ENCODE measurements at regions not wholly inside any gene's neighbourhood (a gene's known extent, or its start where the extent isn't known, plus 50 kb on each side); places are given as distances from the start of the nearest gene placed in this dataset.

DNA sequence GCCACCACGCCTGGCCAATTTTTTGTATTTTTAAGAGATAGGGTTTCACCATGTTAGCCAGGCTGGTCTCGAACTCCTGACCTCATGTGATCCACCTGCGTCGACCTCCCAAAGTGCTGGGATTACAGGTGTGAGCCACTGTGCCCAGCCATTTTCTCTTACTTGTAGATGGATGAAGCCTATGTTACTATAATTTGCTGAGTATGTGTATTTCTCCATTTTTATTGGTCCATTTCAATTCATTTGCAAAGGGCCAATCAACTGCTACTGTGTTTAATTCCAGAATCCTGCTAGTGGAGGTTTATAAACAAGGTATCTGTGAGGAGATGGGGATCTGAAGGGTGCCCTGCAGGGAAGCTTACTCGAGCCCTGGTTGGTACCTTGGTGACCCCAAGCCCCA lies 101.7 kb upstream of the MAX start:
- Histone ChIP-seq H3K4me3 (ENCODE audit: control insufficient read depth in 1 of 2, extremely low read depth in 1 of 2, low read length in 1 of 2) (no peak overlapping the region), H3K27me3 (replicated peaks in 1 of 2; ENCODE audit: control insufficient read depth in 2 of 2, extremely low read depth in 1 of 2, insufficient read depth in 2 of 2, low read length in 1 of 2) (no peaks in the 10 kb centered on the region), H3K27ac (ENCODE audit: low read length) (no peak overlapping the region), H3K36me3 (ENCODE audit: control insufficient read depth in 2 of 2, extremely low read depth in 1 of 2, insufficient read depth in 1 of 2, low read length in 1 of 2) (no peaks in the 10 kb centered on the region), H3K9me3 (no peaks in the 10 kb centered on the region), H3K4me1 (ENCODE audit: control insufficient read depth in 1 of 2, extremely low read depth in 1 of 2, insufficient read depth in 2 of 2, low read length in 2 of 2) (peaks cover 19 to 42% of the 10 kb centered on the region in 2 experiments)
- no peak for ATAC-seq (replicated peaks in 1 of 4)
- Mint-ChIP-seq H3K27ac (peak overlapping the region; percentile 87 to 90), H3K4me3 (no peak overlapping the region), H3K9me3 (peaks cover 0 to 10% (median 3%) of the 10 kb centered on the region in 3 donors), H3K36me3 (no peaks in the 10 kb centered on the region), H3K4me1 (peaks cover 35 to 49% (median 39%) of the 10 kb centered on the region in 3 donors), H3K27me3 (no peaks in the 10 kb centered on the region)
- POLR2A ChIA-PET: no interaction called here
- no peak for DNase-seq
- WGBS (ENCODE audit: insufficient coverage): 100% methylated on average over 3 of the region's 5 CpGs
- CTCF ChIA-PET: no interaction called here

DNA sequence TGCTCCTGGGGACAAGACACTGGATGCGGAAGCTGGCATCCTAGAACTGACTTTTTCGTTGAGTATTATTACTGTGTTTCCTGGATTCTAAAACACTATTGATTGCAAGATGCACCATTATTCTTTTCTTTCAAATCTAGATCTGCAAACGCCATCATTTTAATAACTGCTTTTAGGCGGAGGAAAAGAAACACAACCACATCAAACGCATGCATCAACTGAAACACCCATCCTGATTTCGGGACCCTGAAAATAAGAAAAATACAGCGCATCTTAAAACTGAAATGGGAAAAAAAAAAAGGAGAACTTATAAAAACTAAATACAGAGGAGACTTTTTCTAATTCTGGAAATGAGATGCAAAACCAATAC lies 103.7 kb upstream of the MAX start:
- peak in 1 of 35 experiments; percentile 22 for DNase-seq
- peak overlapping the region; percentile 74 for H3K27ac ChIP-seq (ENCODE audit: low read length)
- 19% methylated on average over 3 of the region's 7 CpGs for WGBS (ENCODE audit: insufficient coverage)

DNA sequence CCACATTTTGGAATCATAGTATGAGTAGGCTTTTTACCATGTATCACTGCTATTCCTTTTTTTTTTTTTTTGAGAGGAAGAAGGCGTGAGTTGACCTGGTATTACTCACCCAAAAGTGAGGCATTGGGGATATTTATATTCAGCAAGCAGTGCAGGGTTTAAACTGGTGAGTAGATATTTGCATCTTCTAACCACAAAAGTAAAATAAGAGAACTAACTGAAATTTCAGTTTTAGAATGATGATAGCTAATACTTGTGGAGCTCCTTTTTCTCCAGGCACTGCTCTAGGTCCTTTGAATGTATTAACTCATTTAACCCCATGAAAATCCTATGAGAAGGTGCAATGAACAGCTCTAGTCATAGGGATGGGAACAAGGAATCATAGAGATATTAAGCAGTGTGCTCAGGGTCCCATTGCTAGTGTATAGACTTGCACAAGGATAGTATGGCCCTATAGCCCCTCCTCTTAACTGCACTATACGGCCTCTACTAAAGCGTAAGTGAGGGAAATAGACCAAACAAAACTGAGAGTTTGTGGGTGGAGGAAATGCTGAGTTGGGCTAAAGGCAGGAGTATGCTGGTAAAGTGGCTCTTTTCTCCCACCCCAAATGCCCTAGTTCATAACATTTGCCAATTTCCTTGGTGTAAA lies 104.3 kb upstream of the MAX start:
- Mint-ChIP-seq H3K9me3 (peaks cover 0 to 10% (median 3%) of the 10 kb centered on the region in 3 donors), H3K4me3 (peak overlapping the region; percentile 49 to 54 (median 53)), H3K4me1 (peaks cover 52 to 69% (median 53%) of the 10 kb centered on the region in 3 donors), H3K27me3 (no peaks in the 10 kb centered on the region), H3K36me3 (no peaks in the 10 kb centered on the region), H3K27ac (peak overlapping the region; percentile 87 to 90)
- ChIA-PET POLR2A (interaction anchor here in 1 of 2 donors (0.6 to 0.7 kb wide), 2 partner anchors 36 to 357 kb away, joined by 3 to 5 read pairs; no protein-coding TSS in a partner anchor), CTCF (interaction anchor here in 1 of 2 donors (0.5 kb wide), 1 partner anchor 566 kb away, joined by 3 read pairs; no protein-coding TSS in a partner anchor)
- ATAC-seq (replicated peaks in 1 of 4) (peak in 2 of 4 experiments; percentile 32 to 34), DNase-seq (peak in 1 of 35 experiments; percentile 19)
- no CpG with 5 or more reads among the region's 3 CpGs for WGBS (ENCODE audit: insufficient coverage)
- Histone ChIP-seq H3K27me3 (replicated peaks in 1 of 2; ENCODE audit: control insufficient read depth in 2 of 2, extremely low read depth in 1 of 2, insufficient read depth in 2 of 2, low read length in 1 of 2) (no peaks in the 10 kb centered on the region), H3K9me3 (no peaks in the 10 kb centered on the region), H3K4me3 (ENCODE audit: control insufficient read depth in 1 of 2, extremely low read depth in 1 of 2, low read length in 1 of 2) (peak overlapping the region in 1 of 2 donors; percentile 8), H3K4me1 (ENCODE audit: control insufficient read depth in 1 of 2, extremely low read depth in 1 of 2, insufficient read depth in 2 of 2, low read length in 2 of 2) (peaks cover 30 to 50% of the 10 kb centered on the region in 2 experiments), H3K36me3 (ENCODE audit: control insufficient read depth in 2 of 2, extremely low read depth in 1 of 2, insufficient read depth in 1 of 2, low read length in 1 of 2) (no peaks in the 10 kb centered on the region), H3K27ac (ENCODE audit: low read length) (peak overlapping the region; percentile 74)

More for the DNA sequence above, 103.7 kb upstream of the MAX start:
- CTCF ChIA-PET: no interaction called here
- Mint-ChIP-seq H3K27ac (peak overlapping the region; percentile 87 to 90), H3K4me1 (peaks cover 49 to 65% (median 52%) of the 10 kb centered on the region in 3 donors), H3K36me3 (no peaks in the 10 kb centered on the region), H3K9me3 (peaks cover 0 to 10% (median 3%) of the 10 kb centered on the region in 3 donors), H3K4me3 (peak overlapping the region; percentile 49 to 54 (median 53)), H3K27me3 (no peaks in the 10 kb centered on the region)
- no peaks in the 10 kb centered on the region for H3K27me3 ChIP-seq (replicated peaks in 1 of 2; ENCODE audit: control insufficient read depth in 2 of 2, extremely low read depth in 1 of 2, insufficient read depth in 2 of 2, low read length in 1 of 2)
- no peak for ATAC-seq (replicated peaks in 1 of 4)
- peak overlapping the region in 1 of 2 donors; percentile 2 for H3K4me3 ChIP-seq (ENCODE audit: control insufficient read depth in 1 of 2, extremely low read depth in 1 of 2, low read length in 1 of 2)
- H3K4me1 ChIP-seq (ENCODE audit: control insufficient read depth in 1 of 2, extremely low read depth in 1 of 2, insufficient read depth in 2 of 2, low read length in 2 of 2): peaks cover 26 to 47% of the 10 kb centered on the region in 2 experiments
- no peaks in the 10 kb centered on the region for H3K36me3 ChIP-seq (ENCODE audit: control insufficient read depth in 2 of 2, extremely low read depth in 1 of 2, insufficient read depth in 1 of 2, low read length in 1 of 2)
- POLR2A ChIA-PET: interaction anchor here (0.5 to 0.6 kb wide), 2 partner anchors 41 to 141 kb away, joined by 3 read pairs; no protein-coding TSS in a partner anchor
- no peaks in the 10 kb centered on the region for H3K9me3 ChIP-seq

DNA sequence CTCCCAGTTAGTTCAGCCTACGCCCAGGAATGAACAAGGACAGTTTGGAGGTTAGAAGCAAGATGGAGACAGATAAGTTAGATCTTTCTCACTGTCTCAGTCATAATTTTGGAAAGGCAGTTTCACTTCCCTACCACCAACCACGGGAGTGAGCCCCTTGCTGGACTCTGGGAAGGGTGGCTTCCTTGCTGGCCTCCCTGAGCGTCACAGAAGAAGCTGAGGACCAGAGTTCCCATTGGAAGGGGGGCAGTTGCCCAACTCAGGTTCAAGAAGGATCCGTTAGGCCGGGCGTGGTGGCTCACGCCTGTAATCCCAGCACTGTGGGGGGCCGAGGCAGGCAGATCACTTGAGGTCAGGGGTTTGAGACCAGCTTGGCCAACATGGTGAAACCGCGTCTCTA lies 106.2 kb upstream of the MAX start:
- H3K4me1 Mint-ChIP-seq: peaks cover 52 to 70% (median 54%) of the 10 kb centered on the region in 3 donors
- peak overlapping the region; percentile 91 for H3K27ac Mint-ChIP-seq
- no peak for ATAC-seq (replicated peaks in 1 of 4)
- ChIA-PET CTCF (interaction anchor here (0.6 to 1.0 kb wide), 2 partner anchors 12 to 535 kb away, joined by 3 to 4 read pairs; no protein-coding TSS in a partner anchor), POLR2A (no interaction called here)
- H3K27me3 Mint-ChIP-seq: no peaks in the 10 kb centered on the region
- peak overlapping the region in 2 of 3 donors; percentile 56 to 58 for H3K4me3 Mint-ChIP-seq
- WGBS (ENCODE audit: insufficient coverage): 95% methylated on average over 6 of the region's 10 CpGs
- Histone ChIP-seq H3K9me3 (no peaks in the 10 kb centered on the region), H3K27ac (ENCODE audit: low read length) (peak overlapping the region; percentile 53), H3K27me3 (replicated peaks in 1 of 2; ENCODE audit: control insufficient read depth in 2 of 2, extremely low read depth in 1 of 2, insufficient read depth in 2 of 2, low read length in 1 of 2) (no peaks in the 10 kb centered on the region), H3K4me3 (ENCODE audit: control insufficient read depth in 1 of 2, extremely low read depth in 1 of 2, low read length in 1 of 2) (no peak overlapping the region), H3K36me3 (ENCODE audit: control insufficient read depth in 2 of 2, extremely low read depth in 1 of 2, insufficient read depth in 1 of 2, low read length in 1 of 2) (no peaks in the 10 kb centered on the region), H3K4me1 (ENCODE audit: control insufficient read depth in 1 of 2, extremely low read depth in 1 of 2, insufficient read depth in 2 of 2, low read length in 2 of 2) (peaks cover 30 to 53% of the 10 kb centered on the region in 2 experiments)
- H3K36me3 Mint-ChIP-seq: no peaks in the 10 kb centered on the region
- peaks cover 0 to 2% (median 0%) of the 10 kb centered on the region in 3 donors for H3K9me3 Mint-ChIP-seq
- DNase-seq: no peak

- ATAC-seq (replicated peaks in 1 of 4): peak in 1 of 4 experiments; percentile 33
- Histone ChIP-seq H3K36me3 (ENCODE audit: control insufficient read depth in 2 of 2, extremely low read depth in 1 of 2, insufficient read depth in 1 of 2, low read length in 1 of 2) (no peaks in the 10 kb centered on the region), H3K9me3 (no peaks in the 10 kb centered on the region), H3K27me3 (replicated peaks in 1 of 2; ENCODE audit: control insufficient read depth in 2 of 2, extremely low read depth in 1 of 2, insufficient read depth in 2 of 2, low read length in 1 of 2) (no peaks in the 10 kb centered on the region), H3K4me3 (ENCODE audit: control insufficient read depth in 1 of 2, extremely low read depth in 1 of 2, low read length in 1 of 2) (no peak overlapping the region), H3K27ac (ENCODE audit: low read length) (peak overlapping the region; percentile 10), H3K4me1 (ENCODE audit: control insufficient read depth in 1 of 2, extremely low read depth in 1 of 2, insufficient read depth in 2 of 2, low read length in 2 of 2) (peaks cover 28 to 42% of the 10 kb centered on the region in 2 experiments)
- no peaks in the 10 kb centered on the region for H3K27me3 Mint-ChIP-seq
- DNase-seq: peak in 1 of 35 experiments; percentile 25
- POLR2A ChIA-PET: no interaction called here
- no CpG with 5 or more reads among the region's 4 CpGs for WGBS (ENCODE audit: insufficient coverage)
- H3K9me3 Mint-ChIP-seq: no peaks in the 10 kb centered on the region
- H3K4me3 Mint-ChIP-seq: peak overlapping the region in 2 of 3 donors; percentile 5 to 50
- H3K27ac Mint-ChIP-seq: peak overlapping the region; percentile 42 to 84
- H3K4me1 Mint-ChIP-seq: peaks cover 49 to 60% (median 50%) of the 10 kb centered on the region in 3 donors
- CTCF ChIA-PET: no interaction called here
- no peaks in the 10 kb centered on the region for H3K36me3 Mint-ChIP-seq
Measured at GRCh38 chr14:65210118-65210821, 108.0 kb upstream of the MAX start.

- Mint-ChIP-seq H3K27ac (peak overlapping the region in 1 of 2 donors; percentile 84), H3K36me3 (no peaks in the 10 kb centered on the region), H3K27me3 (no peaks in the 10 kb centered on the region), H3K4me3 (no peak overlapping the region), H3K9me3 (no peaks in the 10 kb centered on the region), H3K4me1 (peaks cover 44 to 55% (median 45%) of the 10 kb centered on the region in 3 donors)
- H3K27ac ChIP-seq (ENCODE audit: low read length): no peak overlapping the region
- POLR2A ChIA-PET: no interaction called here
- CTCF ChIA-PET: no interaction called here
- no peak overlapping the region for H3K4me3 ChIP-seq (ENCODE audit: control insufficient read depth in 1 of 2, extremely low read depth in 1 of 2, low read length in 1 of 2)
- H3K4me1 ChIP-seq (ENCODE audit: control insufficient read depth in 1 of 2, extremely low read depth in 1 of 2, insufficient read depth in 2 of 2, low read length in 2 of 2): peaks cover 26 to 36% of the 10 kb centered on the region in 2 experiments
- ATAC-seq (replicated peaks in 1 of 4) (no peak), DNase-seq (no peak)
- no peaks in the 10 kb centered on the region for H3K9me3 ChIP-seq
- H3K36me3 ChIP-seq (ENCODE audit: control insufficient read depth in 2 of 2, extremely low read depth in 1 of 2, insufficient read depth in 1 of 2, low read length in 1 of 2): no peaks in the 10 kb centered on the region
- H3K27me3 ChIP-seq (replicated peaks in 1 of 2; ENCODE audit: control insufficient read depth in 2 of 2, extremely low read depth in 1 of 2, insufficient read depth in 2 of 2, low read length in 1 of 2): no peaks in the 10 kb centered on the region
Measured at GRCh38 chr14:65210822-65211182, 108.5 kb upstream of the MAX start.
